ENCODE measurements at regions not wholly inside any gene's neighbourhood (a gene's known extent, or its start where the extent isn't known, plus 50 kb on each side); places are given as distances from the start of the nearest gene placed in this dataset.

GRCh38 chr7:22632674-22633073 is 94.3 kb upstream of the IL6 start:
- TF ChIP-seq CTCF (IDR thresholded peaks at IDR 0.05): no peak
- TF ChIP-seq POLR2A (IDR thresholded peaks at IDR 0.05): no peak
